ENCODE measurements at regions not wholly inside any gene's neighbourhood (a gene's known extent, or its start where the extent isn't known, plus 50 kb on each side); places are given as distances from the start of the nearest gene placed in this dataset.

- TF ChIP-seq CTCF (IDR thresholded peaks at IDR 0.05; ENCODE audit: borderline replicate concordance, extremely low read depth, low read length, poor library complexity, severe bottlenecking): no peak
- no peak for TF ChIP-seq EZH2 (IDR thresholded peaks at IDR 0.05; ENCODE audit: borderline replicate concordance, low read depth, low read length, severe bottlenecking)
These were observed 154.4 kb upstream of the MKLN1 start for GRCh38 chr7:131173145-131173890.
